H1 (cell line): ENCODE measurements at regions not wholly inside any gene's neighbourhood (a gene's known extent, or its start where the extent isn't known, plus 50 kb on each side); places are given as distances from the start of the nearest gene placed in this dataset.

ENCODE experiments used
- CTCF ChIA-PET: fragments of 300-600 bp; sonication (Branson Sonifier 250); formaldehyde crosslinking; loops from one replicate; lab custom pipeline; 2021; ENCODE audit not compliant: partially characterized antibody; lab: Charles Lee
- POLR2A ChIA-PET: fragments of 300-600 bp; sonication (Branson Sonifier 250); formaldehyde crosslinking; loops from one replicate; lab custom pipeline; 2021; ENCODE audit warnings: inconsistent platforms; ENCODE audit not compliant: partially characterized antibody; lab: Charles Lee
- DNase-seq, 2 experiments: peaks; one replicate each; pipeline versions ENCODE4 v3.0.0 to v3.0.0-alpha.2; 2010 to 2022; ENCODE audit warnings: low spot score in 2 of 2, low read depth in 1 of 2, mixed read lengths in 1 of 2
- FAIRE-seq: peaks from 2 replicates; lab custom pipeline; 2011; peaks lifted over from hg19 to GRCh38; lab: Jason Lieb, UNC
- H2AFZ ChIP-seq: 2 replicates; pipeline ENCODE4 v1.8.1; 2012; ENCODE audit warnings: low read length, inconsistent platforms
- H2AK5ac ChIP-seq: 2 replicates; pipeline ENCODE4 v1.6.1; 2013; ENCODE audit warnings: low read depth, low read length
- H2BK120ac ChIP-seq: replicated peaks from 2 replicates; pipeline ENCODE3; 2013; ENCODE audit warnings: low read depth, low read length, inconsistent platforms
- H2BK12ac ChIP-seq: 2 replicates; pipeline ENCODE4 v1.6.1; 2013; ENCODE audit warnings: low read depth, low read length
- H2BK15ac ChIP-seq: 2 replicates; pipeline ENCODE4 v1.6.1; 2013; ENCODE audit warnings: low read length
- H2BK20ac ChIP-seq: 2 replicates; pipeline ENCODE4 v1.6.1; 2013; ENCODE audit warnings: low read length
- H2BK5ac ChIP-seq: 2 replicates; pipeline ENCODE4 v1.6.1; 2013; ENCODE audit warnings: low read depth, low read length
- H3K14ac ChIP-seq: 2 replicates; pipeline ENCODE4 v1.6.1; 2013; ENCODE audit warnings: inconsistent platforms; ENCODE audit not compliant: insufficient read length
- H3K18ac ChIP-seq: 2 replicates; pipeline ENCODE4 v1.6.1; 2013; ENCODE audit warnings: low read length; ENCODE audit errors: extremely low read depth
- H3K23ac ChIP-seq: 2 replicates; pipeline ENCODE4 v1.6.1; 2013; ENCODE audit warnings: inconsistent platforms; ENCODE audit not compliant: insufficient read length
- H3K23me2 ChIP-seq: 2 replicates; pipeline ENCODE4 v1.6.1; 2013; ENCODE audit warnings: low read depth, low read length
- H3K27ac ChIP-seq: 2 replicates; pipeline ENCODE4 v1.6.1; 2011; ENCODE audit warnings: low read depth, low read length, inconsistent platforms
- H3K27me3 ChIP-seq, 4 experiments: replicated peaks in 1 of 4; 1 replicate in 1 of 4; 2 replicates in 3 of 4; pipeline versions ENCODE4 v1.6.1 to v1.8.1; 2011 to 2013; ENCODE audit warnings: low read length in 3 of 4, mild to moderate bottlenecking in 3 of 4, inconsistent platforms in 2 of 4, mixed read lengths in 2 of 4, moderate library complexity in 1 of 4; ENCODE audit not compliant: control insufficient read depth in 3 of 4, insufficient read depth in 3 of 4; ENCODE audit errors: extremely low read depth in 1 of 4
- H3K36me3 ChIP-seq, 4 experiments: 2 replicates each; pipeline versions ENCODE4 v1.6.1 to v1.8.1; 2011 to 2013; ENCODE audit warnings: mild to moderate bottlenecking in 4 of 4, low read length in 3 of 4, moderate library complexity in 2 of 4, control low read depth in 1 of 4, inconsistent platforms in 1 of 4; ENCODE audit not compliant: insufficient read depth in 4 of 4, control insufficient read depth in 2 of 4
- H3K4ac ChIP-seq: replicated peaks from 2 replicates; pipeline ENCODE3; 2013; ENCODE audit warnings: low read length, low read depth, mixed read lengths, inconsistent platforms; ENCODE audit not compliant: insufficient read length
- H3K4me1 ChIP-seq, 4 experiments: replicated peaks in 1 of 4; 1 replicate in 1 of 4; 2 replicates in 3 of 4; pipeline versions ENCODE4 v1.6.1 to v1.8.1; 2011 to 2013; ENCODE audit warnings: low read length in 3 of 4, inconsistent platforms in 2 of 4, mixed read lengths in 1 of 4; ENCODE audit not compliant: insufficient read depth in 4 of 4, control insufficient read depth in 3 of 4
- H3K4me2 ChIP-seq, 2 experiments: 2 replicates each; pipeline versions ENCODE4 v1.6.1 to v1.8.1; 2011 to 2013; ENCODE audit warnings: low read depth in 2 of 2, low read length in 2 of 2, control low read depth in 1 of 2, inconsistent platforms in 1 of 2, mild to moderate bottlenecking in 1 of 2; ENCODE audit not compliant: insufficient read depth in 1 of 2
- H3K4me3 ChIP-seq, 4 experiments: fragments of 200-600, 300-600 bp in 1 of 4; sonication (generic), shearing (Covaris generic), sonication (Bioruptor Twin) in 1 of 4; 2 replicates each; pipeline versions ENCODE4 v1.5.1 to v1.8.1; 2011 to 2016; ENCODE audit warnings: low read length in 4 of 4, low read depth in 3 of 4, control low read depth in 2 of 4, inconsistent platforms in 2 of 4, mild to moderate bottlenecking in 2 of 4, mixed read lengths in 1 of 4, moderate library complexity in 1 of 4; ENCODE audit not compliant: insufficient read depth in 2 of 4; ENCODE audit errors: extremely low read depth in 1 of 4
- H3K56ac ChIP-seq: replicated peaks from 2 replicates; pipeline ENCODE3; 2013; ENCODE audit warnings: low read depth, mild to moderate bottlenecking, mixed read lengths, low read length, inconsistent platforms; ENCODE audit not compliant: insufficient read length
- H3K79me1 ChIP-seq: 2 replicates; pipeline ENCODE4 v1.6.1; 2013; ENCODE audit warnings: low read depth, low read length, control low read depth
- H3K79me2 ChIP-seq, 2 experiments: 2 replicates each; pipeline versions ENCODE4 v1.6.1 to v1.8.1; 2012 to 2013; ENCODE audit warnings: low read length in 2 of 2, mild to moderate bottlenecking in 2 of 2, inconsistent platforms in 1 of 2; ENCODE audit not compliant: insufficient read depth in 2 of 2, control insufficient read depth in 1 of 2
- H3K9ac ChIP-seq, 4 experiments: replicated peaks in 1 of 4; 1 replicate in 1 of 4; 2 replicates in 3 of 4; pipeline versions ENCODE4 v1.6.1 to v1.8.1; 2011 to 2013; ENCODE audit warnings: low read depth in 3 of 4, low read length in 3 of 4, control low read depth in 2 of 4, mild to moderate bottlenecking in 2 of 4, moderate library complexity in 2 of 4, inconsistent platforms in 1 of 4; ENCODE audit errors: extremely low read depth in 1 of 4
- H3K9me3 ChIP-seq, 2 experiments: 2 replicates each; pipeline versions ENCODE4 v1.6.1 to v1.8.1; 2012 to 2013; ENCODE audit warnings: mild to moderate bottlenecking in 2 of 2, moderate library complexity in 2 of 2, control low read depth in 1 of 2, inconsistent platforms in 1 of 2, low read depth in 1 of 2, low read length in 1 of 2, mixed read lengths in 1 of 2; ENCODE audit not compliant: insufficient read depth in 2 of 2
- H4K20me1 ChIP-seq, 2 experiments: replicated peaks in 1 of 2; 2 replicates each; pipeline versions ENCODE3 to v1.8.1; 2011 to 2013; ENCODE audit warnings: inconsistent platforms in 2 of 2, low read length in 2 of 2, mild to moderate bottlenecking in 1 of 2; ENCODE audit not compliant: insufficient read depth in 2 of 2, control insufficient read depth in 1 of 2
- H4K5ac ChIP-seq: 2 replicates; pipeline ENCODE4 v1.6.1; 2013; ENCODE audit warnings: low read length, low read depth, mixed read lengths, inconsistent platforms; ENCODE audit not compliant: insufficient read length
- H4K8ac ChIP-seq: 2 replicates; pipeline ENCODE4 v1.8.0; 2013; ENCODE audit warnings: mild to moderate bottlenecking, moderate library complexity, low read length, inconsistent platforms; ENCODE audit not compliant: insufficient read depth; ENCODE audit errors: extremely low read depth
- H4K91ac ChIP-seq: replicated peaks from 2 replicates; pipeline ENCODE3; 2013; ENCODE audit warnings: low read length, mixed read lengths, inconsistent platforms; ENCODE audit not compliant: insufficient read length
- HDAC2 ChIP-seq, 2 experiments: fragments of 300-600 bp in 1 of 2; sonication (generic) in 1 of 2; IDR thresholded peaks; 2 replicates each; pipeline ENCODE4 v1.6.1; 2011 to 2012; ENCODE audit warnings: low read depth in 2 of 2, low read length in 2 of 2, mild to moderate bottlenecking in 2 of 2, moderate library complexity in 2 of 2, borderline replicate concordance in 1 of 2, inconsistent platforms in 1 of 2
- WGBS, 2 experiments: shearing (Covaris generic) in 1 of 2; methylation state at CpG; one replicate each; pipeline versions ENCODE4 v1.1.6 to v1.1.7; 2013 to 2015; ENCODE audit warnings: low lambda C conversion rate in 2 of 2, mixed read lengths in 2 of 2, inconsistent platforms in 1 of 2, low coverage in 1 of 2, missing lambda C conversion rate in 1 of 2; ENCODE audit not compliant: insufficient replicate concordance in 2 of 2, insufficient coverage in 1 of 2, insufficient read length in 1 of 2; ENCODE audit errors: extremely low coverage in 1 of 2, missing lambda C conversion rate in 1 of 2; 5-methylcytosine and 5-hydroxymethylcytosine counted together

GRCh38 chr6:113329942-113330635, 527.1 kb upstream of the MARCKS start:
- Histone ChIP-seq H4K8ac (no peak overlapping the region), H2AFZ (no peak overlapping the region), H2AK5ac (no peak overlapping the region), H4K5ac (no peak overlapping the region), H3K79me2 (no peaks in the 10 kb centered on the region), H4K91ac (no peak overlapping the region), H3K79me1 (no peaks in the 10 kb centered on the region), H3K56ac (no peak overlapping the region), H3K27me3 (no peaks in the 10 kb centered on the region), H3K36me3 (no peaks in the 10 kb centered on the region), H3K4me2 (no peak overlapping the region), H3K27ac (no peak overlapping the region), H4K20me1 (no peaks in the 10 kb centered on the region), H2BK5ac (no peak overlapping the region), H3K4ac (no peak overlapping the region), H3K9ac (no peak overlapping the region), H2BK20ac (no peak overlapping the region), H3K4me3 (no peak overlapping the region), H3K18ac (no peak overlapping the region), H3K4me1 (no peaks in the 10 kb centered on the region), H2BK15ac (no peak overlapping the region), H2BK12ac (no peak overlapping the region), H2BK120ac (no peak overlapping the region), H3K14ac (no peak overlapping the region), H3K9me3 (no peaks in the 10 kb centered on the region), H3K23ac (no peak overlapping the region), H3K23me2 (no peaks in the 10 kb centered on the region)
- FAIRE-seq (no peak), DNase-seq (no peak)
- WGBS, 2 experiments = 94% methylated on average over 3 of the region's 3 CpGs; no CpG with 5 or more reads in 1 of the 2 experiments
- POLR2A ChIA-PET = no interaction called here
- CTCF ChIA-PET = interaction anchor here (1.1 to 2.5 kb wide), 2 partner anchors 9 to 23 kb away, joined by 4 to 6 read pairs; no protein-coding TSS in a partner anchor
- TF ChIP-seq HDAC2 (IDR thresholded peaks at IDR 0.05; ENCODE audit: borderline replicate concordance in 1 of 2, low read depth in 2 of 2, low read length in 2 of 2) = no peak
